ENCODE measurements at regions not wholly inside any gene's neighbourhood (a gene's known extent, or its start where the extent isn't known, plus 50 kb on each side); places are given as distances from the start of the nearest gene placed in this dataset.

GRCh38 chr11:11681536-11681935, 59.7 kb upstream of the GALNT18 start (continued):
- TF ChIP-seq IRF1 (CRISPR knock-in tag; IDR thresholded peaks at IDR 0.05; ENCODE audit: low read depth) (no peak), LRRFIP1 (CRISPR knock-in tag; conservative IDR thresholded peaks at IDR 0.05) (no peak), ZBTB7A (CRISPR knock-in tag; IDR thresholded peaks at IDR 0.05) (no peak), ZNF841 (CRISPR knock-in tag; IDR thresholded peaks at IDR 0.05; ENCODE audit: borderline replicate concordance) (no peak), MEIS1 (CRISPR knock-in tag; IDR thresholded peaks at IDR 0.05; ENCODE audit: borderline replicate concordance) (no peak), REPIN1 (CRISPR knock-in tag; IDR thresholded peaks at IDR 0.05; ENCODE audit: borderline replicate concordance, low read depth) (no peak)

- Histone ChIP-seq H3K79me2 (ENCODE audit: insufficient read depth, low read length) (no peaks in the 10 kb centered on the region), H3K9me3 (ENCODE audit: low read length) (no peaks in the 10 kb centered on the region), H3K36me3 (replicated peaks in 1 of 2; ENCODE audit: control insufficient read depth in 1 of 2, insufficient read depth in 2 of 2, low read length in 2 of 2) (no peaks in the 10 kb centered on the region), H2AFZ (ENCODE audit: low read length) (no peak overlapping the region), H3K4me1 (ENCODE audit: insufficient read depth, low read length) (no peaks in the 10 kb centered on the region), H3K27me3 (ENCODE audit: control insufficient read depth in 1 of 2, insufficient read depth in 2 of 2, low read length in 2 of 2) (peaks cover 0 to 20% of the 10 kb centered on the region in 2 experiments; a peak in 1 of 5 replicates), H3K4me2 (ENCODE audit: low read depth, low read length) (no peak overlapping the region), H3K27ac (ENCODE audit: extremely low read length, insufficient read depth, low read length) (no peak overlapping the region), H3K4me3 (replicated peaks in 1 of 3; ENCODE audit: insufficient read depth in 1 of 3, low read depth in 2 of 3, low read length in 3 of 3) (no peak overlapping the region), H4K20me1 (ENCODE audit: insufficient read depth, low read length) (no peaks in the 10 kb centered on the region), H3K9ac (ENCODE audit: insufficient read depth, low read depth, low read length) (no peak overlapping the region)
- ATAC-seq (no peak), FAIRE-seq (no peak), DNase-seq (ENCODE audit: low spot score) (no peak)
- ChIA-PET CTCF (ENCODE audit: low intra/inter-chr PET ratio, low total read pairs) (no interaction called here), POLR2A (no interaction called here)
- BruUV-seq (replicated peaks): no TSS peak
- intact Hi-C loops (cut with micrococcal nuclease; ENCODE audit: unreplicated experiment): no loop called here
- in situ Hi-C loops (cut with HindIII; ENCODE audit: extremely low pct_ligation_motif_present, low pct_unique_long_range_greater_than_20kb): no loop called here
- 0% methylated on average over 4 of the region's 5 CpGs for WGBS (ENCODE audit: low lambda C conversion rate)
- no peak for TF ChIP-seq ZBTB38 (CRISPR knock-in tag; IDR thresholded peaks at IDR 0.05)
- no peak for TF ChIP-seq THYN1 (CRISPR knock-in tag; IDR thresholded peaks at IDR 0.05; ENCODE audit: borderline replicate concordance, low read depth)
- TF ChIP-seq ATF7 (IDR thresholded peaks at IDR 0.05): peak; percentile 81
- TF ChIP-seq ATF7 (CRISPR knock-in tag; IDR thresholded peaks at IDR 0.05): no peak
- peak; percentile 66 for TF ChIP-seq CREB1 (IDR thresholded peaks at IDR 0.05)
- TF ChIP-seq CREB1 (CRISPR knock-in tag; IDR thresholded peaks at IDR 0.05): no peak
- no peak for TF ChIP-seq U2AF1 (optimal IDR thresholded peaks at IDR 0.05; ENCODE audit: low read depth, low read length)
- TF ChIP-seq DZIP1 (CRISPR knock-in tag; IDR thresholded peaks at IDR 0.05): no peak
- TF ChIP-seq ZNF44 (CRISPR knock-in tag; IDR thresholded peaks at IDR 0.05): no peak
- TF ChIP-seq TFDP2 (CRISPR knock-in tag; IDR thresholded peaks at IDR 0.05): no peak
These were observed 56.0 kb upstream of the GALNT18 start for GRCh38 chr11:11677672-11678356.
